NCI-H1930 (cell line): ENCODE measurements at regions not wholly inside any gene's neighbourhood (a gene's known extent, or its start where the extent isn't known, plus 50 kb on each side); places are given as distances from the start of the nearest gene placed in this dataset.
"Not testable (repeated sequence)": the region's sequence is repeated elsewhere in the genome, so short reads cannot be mapped to it uniquely, and the experiment has no call there.

Experiments
- DNase-seq, 2 experiments: peaks; one replicate each; lab custom pipeline; 2025; lab: John Stamatoyannopoulos, UW

GRCh38 chr5:77869116-77869798 is 93.1 kb upstream of the TBCA start:
- peak in 1 of 2 experiments; percentile 31 for DNase-seq

- no peak for DNase-seq
Observed at GRCh38 chr5:77867914-77868313, 91.8 kb upstream of the TBCA start.

- DNase-seq, result no peak
Observed at GRCh38 chr5:77867194-77867691, 91.1 kb upstream of the TBCA start.

- DNase-seq, result no peak
Observed at GRCh38 chr5:77866198-77866597, 90.1 kb upstream of the TBCA start.

- DNase-seq, result no peak
Observed at GRCh38 chr5:77864997-77865396, 88.9 kb upstream of the TBCA start.

GRCh38 chr5:77863181-77863580 is 87.0 kb upstream of the TBCA start:
- DNase-seq, result no peak

GRCh38 chr5:77861576-77861975 is 85.4 kb upstream of the TBCA start:
- no peak for DNase-seq

GRCh38 chr5:77859306-77859705 is 83.2 kb upstream of the TBCA start:
- DNase-seq, result no peak

- DNase-seq, result not testable (repeated sequence)
Observed at GRCh38 chr5:77858678-77859077, 82.5 kb upstream of the TBCA start.

GRCh38 chr5:77855369-77855768 is 79.2 kb upstream of the TBCA start:
- no peak for DNase-seq

- no peak for DNase-seq
Observed at GRCh38 chr5:77853353-77853907, 77.3 kb upstream of the TBCA start.

GRCh38 chr5:77852514-77853352 is 76.6 kb upstream of the TBCA start:
- DNase-seq, result no peak

GRCh38 chr5:77852068-77852513 is 76.0 kb upstream of the TBCA start:
- DNase-seq, result no peak

GRCh38 chr5:77851176-77852067 is 75.3 kb upstream of the TBCA start:
- no peak for DNase-seq

GRCh38 chr5:77850536-77851175 is 74.5 kb upstream of the TBCA start:
- DNase-seq, result no peak

- no peak for DNase-seq
Observed at GRCh38 chr5:77849308-77849900, 73.3 kb upstream of the TBCA start.

- DNase-seq, result peak; percentile 85 to 87
Observed at GRCh38 chr5:77847814-77848290, 71.7 kb upstream of the TBCA start.

GRCh38 chr5:77847129-77847460 is 71.0 kb upstream of the TBCA start:
- DNase-seq, result peak in 1 of 2 experiments; percentile 6

- DNase-seq, result no peak
Observed at GRCh38 chr5:77846422-77847128, 70.4 kb upstream of the TBCA start.

- no peak for DNase-seq
Observed at GRCh38 chr5:77845324-77845646, 69.1 kb upstream of the TBCA start.
